Spleen (tissue), 11 donors: ENCODE measurements at regions not wholly inside any gene's neighbourhood (a gene's known extent, or its start where the extent isn't known, plus 50 kb on each side); places are given as distances from the start of the nearest gene placed in this dataset.

Experiments used
- DNase-seq: peaks from one replicate; pipeline ENCODE4 v3.0.0-alpha.2; 2020
- H3K27ac ChIP-seq, 8 donors: fragments of 200-600 bp; sonication (generic) in 7 of 8; 1 replicate in 4 of 8; 2 replicates in 4 of 8; pipeline versions ENCODE4 v1.5.0 to v1.8.0; 2016 to 2021; ENCODE audit warnings: inconsistent platforms in 4 of 8, mild to moderate bottlenecking in 4 of 8, moderate library complexity in 1 of 8
- H3K27me3 ChIP-seq, 7 donors: fragments of 200-600 bp; sonication (generic) in 6 of 7; replicated peaks in 1 of 7; 1 replicate in 4 of 7; 2 replicates in 3 of 7; pipeline versions ENCODE4 v1.5.0 to v1.8.0; 2016 to 2021; ENCODE audit warnings: inconsistent platforms in 3 of 7, mild to moderate bottlenecking in 1 of 7
- H3K36me3 ChIP-seq, 6 donors: fragments of 200-600 bp; sonication (generic) in 5 of 6; 1 replicate in 4 of 6; 2 replicates in 2 of 6; pipeline versions ENCODE4 v1.5.0 to v1.8.0; 2016 to 2021; ENCODE audit warnings: inconsistent platforms in 2 of 6
- H3K4me1 ChIP-seq, 6 donors: fragments of 200-600 bp; sonication (generic) in 5 of 6; 1 replicate in 3 of 6; 2 replicates in 3 of 6; pipeline versions ENCODE4 v1.5.0 to v1.8.0; 2016 to 2021; ENCODE audit warnings: inconsistent platforms in 3 of 6
- H3K4me3 ChIP-seq, 8 donors: fragments of 200-600 bp; sonication (generic) in 7 of 8; 1 replicate in 4 of 8; 2 replicates in 4 of 8; pipeline versions ENCODE4 v1.5.0 to v1.8.0; 2016 to 2021; ENCODE audit warnings: inconsistent platforms in 4 of 8, mild to moderate bottlenecking in 4 of 8, moderate library complexity in 2 of 8
- H3K9me3 ChIP-seq, 8 donors: fragments of 200-600 bp; sonication (generic) in 7 of 8; 1 replicate in 4 of 8; 2 replicates in 4 of 8; pipeline versions ENCODE4 v1.5.0 to v1.8.0; 2016 to 2021; ENCODE audit warnings: inconsistent platforms in 4 of 8
- POLR2A ChIP-seq, 3 donors: fragments of 450-650 bp; IDR thresholded peaks; one replicate each; pipeline ENCODE4 v1.5.1; 2017; ENCODE audit warnings: antibody characterized with exemption in 3 of 3, mild to moderate bottlenecking in 1 of 3
- POLR2AphosphoS5 ChIP-seq, 3 donors: sonication (generic); formaldehyde crosslinking; IDR thresholded peaks; one replicate each; pipeline ENCODE4 v1.5.1; 2017; ENCODE audit warnings: antibody characterized with exemption in 3 of 3
- WGBS, 5 donors: extraction: QIAGEN DNeasy Blood & Tissue Kit in 3 of 5; methylation state at CpG; one replicate each; pipeline versions ENCODE4 v1.1.5 to v1.1.7; 2013 to 2018; 5-methylcytosine and 5-hydroxymethylcytosine counted together
- intact Hi-C: fragments of 100-400 bp; cut with DNase I; formaldehyde crosslinking; loops from one replicate; pipeline ENCODE4 v1.15.0; 2023; ENCODE audit warnings: low total_unique reads
- TF ChIP-seq, protein P1 (sequence below), 11 experiments: fragments of 200-600 bp in 7 of 11; fragments of 450-650 bp in 4 of 11; sonication (generic) in 4 of 11; IDR thresholded peaks in 8 of 11; conservative IDR thresholded peaks in 3 of 11; 1 replicate in 7 of 11; 2 replicates in 4 of 11; pipeline versions ENCODE4 v1.4.0 to v1.8.0; 2016 to 2021; ENCODE audit warnings: antibody characterized with exemption in 11 of 11, inconsistent platforms in 4 of 11, mild to moderate bottlenecking in 1 of 11
- donor health status: healthy with polysubstance abuse.
- donor health status: DM: no; HTN: no; CAD: no; lungs with moderate emphysema.
- donor health status: DM: no; HTN: no; CAD: no.
- donor health status: Bipolar disorder and iron deficiency.
- donor health status: healthy.
- donor health status: DM: no; HTN: no; CAD: no.
- donor health status: DM: yes; HTN: yes; CAD: no.

DNA sequence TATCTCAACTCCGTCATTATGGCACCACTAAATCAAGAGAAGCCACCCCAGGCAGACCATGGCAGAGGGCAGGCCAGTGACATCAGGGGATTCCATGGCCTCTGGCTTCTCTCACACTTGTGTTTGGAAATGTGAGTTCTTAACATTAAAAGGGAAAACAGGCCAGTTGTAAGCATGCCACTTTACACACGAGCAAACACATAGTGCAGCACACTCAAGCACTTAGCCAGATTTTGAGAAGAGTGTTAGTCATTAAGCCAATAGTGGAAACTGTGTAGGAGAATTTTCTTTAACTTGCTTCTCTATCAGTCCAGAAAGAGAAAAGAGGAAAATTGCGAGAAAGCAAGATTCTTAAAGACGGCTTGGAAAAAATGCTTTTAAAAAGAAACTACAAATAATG, 401.5 kb downstream of the TDRD3 start:
- no peak overlapping the region for H3K27ac ChIP-seq
- H3K27me3 ChIP-seq: no peaks in the 10 kb centered on the region
- no peaks in the 10 kb centered on the region for H3K36me3 ChIP-seq
- intact Hi-C loops: no loop called here
- TF ChIP-seq POLR2AphosphoS5 (IDR thresholded peaks at IDR 0.05): no peak
- no peaks in the 10 kb centered on the region for H3K9me3 ChIP-seq
- no peaks in the 10 kb centered on the region for H3K4me1 ChIP-seq
- H3K4me3 ChIP-seq: no peak overlapping the region
- WGBS, 5 donors: 58 to 87% (median 81%) methylated on average over 4 of the region's 4 CpGs
- no peak for DNase-seq

DNA sequence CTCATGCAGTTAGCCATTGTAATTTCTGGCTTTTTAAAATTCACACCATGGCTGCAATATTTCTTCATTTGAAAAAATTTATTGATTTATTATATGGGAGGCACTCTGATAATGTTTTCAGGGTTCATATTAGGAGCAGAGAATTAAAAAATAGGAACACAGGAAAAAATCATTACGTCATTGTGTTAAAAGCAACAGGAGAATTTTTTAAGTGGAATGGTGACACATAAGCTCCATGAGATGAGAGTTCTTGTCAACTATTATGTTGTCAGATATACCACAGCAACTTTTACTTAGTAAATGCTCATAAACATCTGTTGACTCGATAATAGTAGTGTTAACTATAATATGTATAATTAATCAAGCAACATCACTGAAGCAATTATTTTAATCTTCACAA, 400.1 kb downstream of the TDRD3 start:
- Histone ChIP-seq H3K27ac (no peak overlapping the region), H3K36me3 (no peaks in the 10 kb centered on the region), H3K27me3 (no peaks in the 10 kb centered on the region), H3K9me3 (no peaks in the 10 kb centered on the region), H3K4me3 (no peak overlapping the region), H3K4me1 (no peaks in the 10 kb centered on the region)
- TF ChIP-seq, protein P1, sequence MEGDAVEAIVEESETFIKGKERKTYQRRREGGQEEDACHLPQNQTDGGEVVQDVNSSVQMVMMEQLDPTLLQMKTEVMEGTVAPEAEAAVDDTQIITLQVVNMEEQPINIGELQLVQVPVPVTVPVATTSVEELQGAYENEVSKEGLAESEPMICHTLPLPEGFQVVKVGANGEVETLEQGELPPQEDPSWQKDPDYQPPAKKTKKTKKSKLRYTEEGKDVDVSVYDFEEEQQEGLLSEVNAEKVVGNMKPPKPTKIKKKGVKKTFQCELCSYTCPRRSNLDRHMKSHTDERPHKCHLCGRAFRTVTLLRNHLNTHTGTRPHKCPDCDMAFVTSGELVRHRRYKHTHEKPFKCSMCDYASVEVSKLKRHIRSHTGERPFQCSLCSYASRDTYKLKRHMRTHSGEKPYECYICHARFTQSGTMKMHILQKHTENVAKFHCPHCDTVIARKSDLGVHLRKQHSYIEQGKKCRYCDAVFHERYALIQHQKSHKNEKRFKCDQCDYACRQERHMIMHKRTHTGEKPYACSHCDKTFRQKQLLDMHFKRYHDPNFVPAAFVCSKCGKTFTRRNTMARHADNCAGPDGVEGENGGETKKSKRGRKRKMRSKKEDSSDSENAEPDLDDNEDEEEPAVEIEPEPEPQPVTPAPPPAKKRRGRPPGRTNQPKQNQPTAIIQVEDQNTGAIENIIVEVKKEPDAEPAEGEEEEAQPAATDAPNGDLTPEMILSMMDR (IDR thresholded peaks at IDR 0.05 in 8 of 11, conservative IDR thresholded peaks at IDR 0.05 in 3 of 11): no peak
- TF ChIP-seq POLR2A (IDR thresholded peaks at IDR 0.05) (no peak), POLR2AphosphoS5 (IDR thresholded peaks at IDR 0.05) (no peak)
- DNase-seq: no peak
- intact Hi-C loops: no loop called here
- 67 to 85% (median 71%) methylated on average over 2 of the region's 2 CpGs for WGBS, 5 donors

GRCh38 chr13:60794751-60795150, 397.7 kb downstream of the TDRD3 start:
- intact Hi-C loops: no loop called here
- Histone ChIP-seq H3K27me3 (no peaks in the 10 kb centered on the region), H3K4me1 (no peaks in the 10 kb centered on the region), H3K36me3 (no peaks in the 10 kb centered on the region), H3K9me3 (no peaks in the 10 kb centered on the region), H3K4me3 (no peak overlapping the region), H3K27ac (no peak overlapping the region)
- TF ChIP-seq, protein P1 (IDR thresholded peaks at IDR 0.05 in 8 of 11, conservative IDR thresholded peaks at IDR 0.05 in 3 of 11): no peak
- no peak for TF ChIP-seq POLR2A (IDR thresholded peaks at IDR 0.05)
- no peak for TF ChIP-seq POLR2AphosphoS5 (IDR thresholded peaks at IDR 0.05)
- no peak for DNase-seq
- WGBS, 5 donors: 58 to 71% (median 70%) methylated on average over 4 of the region's 4 CpGs

DNA sequence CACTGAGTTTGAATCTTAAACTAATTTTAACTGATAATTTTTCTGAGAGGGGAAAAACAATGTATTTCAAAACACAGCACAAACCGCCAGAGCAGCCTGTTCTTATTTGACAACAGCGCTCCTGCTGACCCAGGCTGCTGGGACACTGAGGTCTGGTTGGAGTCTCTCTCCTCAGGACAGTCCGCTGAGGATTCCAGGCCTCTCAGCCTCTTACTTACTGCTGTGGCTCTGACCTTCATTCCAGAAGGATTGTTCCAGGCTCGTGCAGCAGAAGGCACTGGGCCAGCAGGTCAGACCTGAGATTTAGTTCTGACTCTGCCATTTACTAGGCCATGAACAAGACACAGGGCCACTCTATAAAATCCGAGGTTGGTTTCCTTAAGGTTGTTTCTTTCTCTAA, 393.6 kb downstream of the TDRD3 start:
- Histone ChIP-seq H3K36me3 (no peaks in the 10 kb centered on the region), H3K4me3 (no peak overlapping the region), H3K27ac (peak overlapping the region; percentile 8 to 63 (median 36)), H3K27me3 (no peaks in the 10 kb centered on the region), H3K4me1 (no peaks in the 10 kb centered on the region), H3K9me3 (no peaks in the 10 kb centered on the region)
- no peak for TF ChIP-seq POLR2A (IDR thresholded peaks at IDR 0.05)
- TF ChIP-seq, protein P1 (IDR thresholded peaks at IDR 0.05 in 8 of 11, conservative IDR thresholded peaks at IDR 0.05 in 3 of 11): no peak
- intact Hi-C loops: no loop called here
- 72 to 89% (median 82%) methylated on average over 5 of the region's 5 CpGs for WGBS, 5 donors
- DNase-seq: no peak
